CD4-positive, alpha-beta T cell treated with Interferon alpha-2 for 1 hour (primary cell): ENCODE measurements at regions not wholly inside any gene's neighbourhood (a gene's known extent, or its start where the extent isn't known, plus 50 kb on each side); places are given as distances from the start of the nearest gene placed in this dataset.
"Not testable (repeated sequence)": the region's sequence is repeated elsewhere in the genome, so short reads cannot be mapped to it uniquely, and the experiment has no call there.

Source experiments
- DNase-seq, 2 donors: peaks; one replicate each; pipeline ENCODE4 v3.0.0-alpha.2; 2020 to 2022

DNA sequence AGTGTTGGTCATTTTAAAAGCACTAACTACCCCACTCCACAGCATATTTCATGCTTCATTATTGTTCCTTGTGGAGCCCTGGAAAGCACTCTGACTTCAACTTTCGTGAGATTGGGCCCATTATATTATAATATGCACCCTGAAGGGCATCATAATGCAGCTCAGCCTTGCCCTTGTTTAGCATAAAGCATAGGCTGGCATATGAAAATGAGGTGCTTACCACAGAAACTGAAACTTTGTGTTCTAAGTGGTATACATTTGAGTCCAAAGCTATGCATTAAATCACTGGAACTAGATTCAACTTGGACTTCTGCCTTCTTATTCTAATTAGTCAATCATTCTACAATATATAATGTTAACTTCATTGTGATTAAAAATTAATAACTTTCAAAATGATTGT lies 1027.9 kb downstream of the STIM2 start:
- DNase-seq, result no peak

DNA sequence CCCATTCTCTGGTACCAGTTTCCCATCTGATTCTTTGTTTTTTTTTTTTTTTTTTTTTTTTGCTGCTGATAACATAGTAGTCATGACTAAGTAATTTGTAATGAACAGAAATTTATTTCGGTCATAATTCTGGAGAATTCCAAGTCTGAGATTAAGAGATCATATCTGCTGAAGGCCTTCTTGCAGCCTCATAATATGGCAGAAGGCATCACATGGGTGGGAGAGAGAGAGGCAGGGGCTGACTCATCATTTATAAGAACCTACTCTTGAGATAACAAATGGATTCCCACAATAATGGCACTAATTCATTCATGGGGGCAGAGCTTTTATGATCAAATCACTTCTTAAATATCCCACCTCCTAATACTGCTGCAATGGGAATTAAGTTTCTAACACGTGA lies 1034.3 kb downstream of the STIM2 start:
- DNase-seq, result no peak

DNA sequence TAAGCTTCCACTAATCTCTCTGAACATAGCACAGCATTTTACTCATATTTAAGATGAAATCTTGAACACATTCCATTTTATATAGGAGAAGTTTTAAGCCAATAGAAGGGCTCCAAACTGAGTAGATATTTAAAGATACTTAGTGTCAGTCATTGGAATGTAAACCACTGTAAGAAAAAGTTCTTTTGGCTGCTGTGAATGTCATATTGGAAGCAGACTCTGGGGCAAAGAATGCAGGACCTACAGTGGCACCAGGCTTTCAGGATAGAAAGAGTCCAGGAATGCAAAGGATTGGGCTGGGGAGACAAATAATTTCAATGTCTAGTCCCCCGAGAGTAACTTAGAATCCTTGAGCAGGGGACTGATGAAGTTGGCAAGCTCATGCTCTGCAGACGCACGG lies 1047.7 kb downstream of the STIM2 start:
- no peak for DNase-seq

DNA sequence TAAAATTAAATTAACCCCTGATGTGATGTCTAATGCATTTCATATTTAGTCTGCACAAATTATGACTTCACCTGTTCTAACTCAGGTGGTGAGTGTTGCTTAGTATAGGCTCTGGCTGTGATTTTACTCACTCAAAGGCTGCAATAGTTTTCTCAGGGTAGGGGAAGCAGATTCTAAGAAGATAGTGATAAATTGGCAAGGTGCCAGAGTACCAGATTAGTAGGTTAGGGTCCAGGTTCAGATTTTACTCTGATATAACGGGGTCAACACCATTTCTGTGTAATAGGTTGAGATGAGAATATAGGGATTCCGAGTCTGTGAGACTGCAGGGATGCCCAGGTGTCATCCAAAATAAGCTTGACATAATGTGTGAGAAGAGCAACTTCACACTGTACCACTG lies 1049.6 kb downstream of the STIM2 start:
- DNase-seq, result no peak

DNA sequence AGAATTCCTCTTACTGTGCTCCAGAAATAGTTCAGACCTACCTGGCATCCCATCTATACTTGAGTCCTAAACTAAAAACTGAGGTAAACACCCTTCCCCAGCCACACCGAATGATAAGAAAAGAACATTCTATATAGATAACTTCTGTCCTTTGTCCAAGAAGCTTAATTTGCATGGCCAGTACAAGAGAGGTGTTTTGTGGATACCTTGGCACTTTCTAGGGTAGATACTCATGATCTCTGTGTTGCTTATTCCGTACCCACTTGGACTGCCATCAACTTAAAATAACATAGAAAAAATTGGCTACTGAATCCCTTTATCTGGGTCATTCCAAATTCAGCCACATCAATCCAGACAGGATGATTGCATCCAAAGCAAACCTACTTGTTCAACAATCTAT lies 1050.4 kb downstream of the STIM2 start:
- no peak for DNase-seq

DNA sequence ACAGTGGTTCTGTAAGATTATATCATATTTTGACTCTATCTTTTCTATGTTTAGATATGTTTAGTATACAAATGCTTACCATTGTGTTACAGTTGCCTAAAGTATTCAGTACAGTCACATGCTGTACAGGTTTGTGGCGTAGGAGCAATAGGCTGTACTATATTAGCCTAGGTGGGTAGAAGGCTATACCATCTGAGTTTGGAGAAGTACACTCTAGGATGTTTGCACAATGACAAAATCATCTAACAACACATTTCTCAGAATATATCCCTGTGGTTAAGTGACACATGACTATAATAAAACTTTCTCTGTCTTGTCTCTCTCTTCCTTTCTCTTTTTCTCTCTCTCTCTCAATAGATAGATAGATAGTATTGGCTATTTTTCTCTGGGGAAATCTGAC lies 1053.1 kb downstream of the STIM2 start:
- DNase-seq, result no peak

DNA sequence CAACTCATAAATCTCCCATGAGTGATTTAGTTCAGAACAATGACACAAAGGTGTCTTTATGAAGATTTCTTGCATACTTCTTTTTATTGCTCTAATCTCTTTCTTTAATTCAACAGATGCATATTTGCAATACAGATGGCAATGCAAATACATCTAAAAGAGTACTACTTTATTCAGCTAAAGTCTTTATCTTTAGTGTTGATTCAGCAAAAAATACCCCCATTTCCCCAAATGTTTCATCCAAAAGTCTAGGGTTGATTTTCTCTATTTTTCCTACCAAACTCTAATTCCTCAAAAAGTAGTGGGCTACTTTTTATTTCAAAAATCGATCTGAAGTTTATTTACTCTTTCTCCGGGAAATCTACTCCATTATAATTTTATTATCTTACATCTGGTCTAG lies 1055.2 kb downstream of the STIM2 start:
- no peak for DNase-seq

DNA sequence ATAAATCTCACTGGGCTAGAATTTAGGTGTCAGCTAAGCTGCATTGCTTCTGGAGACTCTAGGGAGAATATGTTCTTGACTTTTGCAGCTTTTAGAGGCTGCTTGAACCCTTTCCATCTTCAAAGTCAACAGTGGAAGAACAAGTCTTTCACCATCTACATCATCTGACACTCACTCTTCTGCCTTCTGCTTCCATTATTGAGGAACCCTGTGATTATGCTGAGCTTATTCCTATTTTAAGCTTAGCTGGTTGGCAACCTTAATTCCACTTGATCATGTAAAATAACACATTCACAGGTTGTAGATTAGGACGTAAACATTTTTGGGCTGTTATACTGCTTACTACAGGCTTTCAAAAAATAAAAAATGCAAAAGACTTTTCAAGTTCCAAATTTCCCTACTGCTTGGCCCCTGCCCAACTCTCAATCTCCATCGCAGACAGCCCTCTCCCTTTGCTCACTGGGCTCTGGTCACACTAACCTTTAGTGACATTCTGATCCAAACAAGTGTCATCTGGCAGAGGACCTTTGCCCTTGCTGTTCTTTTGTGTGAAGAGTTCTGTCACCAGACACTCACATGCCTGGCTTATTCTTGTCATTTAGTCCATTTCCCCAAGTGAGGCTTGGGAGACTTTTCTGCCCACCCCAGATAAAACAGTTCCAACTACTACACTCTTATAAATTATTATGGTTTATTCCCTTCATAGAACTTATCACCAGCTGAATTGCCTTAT lies 1056.0 kb downstream of the STIM2 start:
- no peak for DNase-seq

DNA sequence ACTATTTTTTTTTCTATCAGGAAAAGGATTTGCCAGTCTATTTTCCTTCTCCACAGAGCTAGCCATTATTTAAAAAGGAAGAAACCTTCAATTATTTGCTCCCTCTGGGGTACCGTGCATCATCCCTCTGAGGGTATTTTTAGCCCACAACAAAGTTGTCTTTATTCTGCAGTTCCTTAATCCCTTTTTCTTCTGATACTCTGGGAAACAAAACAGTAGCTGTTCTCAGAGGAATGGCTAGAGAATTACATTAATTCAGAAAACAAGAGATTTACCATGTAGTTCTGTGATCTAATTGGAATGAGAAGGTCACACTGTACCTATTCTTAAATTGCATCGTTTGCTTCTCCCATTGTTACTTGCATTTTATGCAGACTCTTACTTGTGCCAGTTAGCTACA lies 1056.7 kb downstream of the STIM2 start:
- DNase-seq, result no peak

DNA sequence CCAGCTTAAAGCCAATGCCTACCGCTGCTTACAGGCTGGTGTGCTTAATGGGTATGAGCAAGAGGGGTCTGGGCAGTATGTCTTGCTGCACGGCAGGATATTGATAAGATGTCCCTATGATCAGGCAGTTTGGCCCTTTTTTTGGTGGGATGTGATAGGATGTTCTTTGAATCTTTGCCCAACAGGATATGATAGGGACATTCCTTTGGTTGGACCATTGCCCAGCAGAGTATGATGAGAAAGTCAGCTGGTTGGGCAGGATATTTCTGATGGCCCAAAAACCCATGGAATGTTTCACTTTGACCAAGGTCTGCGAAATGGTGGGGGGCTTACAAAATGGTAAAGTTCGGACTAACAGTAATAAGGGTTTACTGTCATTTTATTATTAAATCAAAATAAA lies 1060.6 kb downstream of the STIM2 start:
- no peak for DNase-seq

DNA sequence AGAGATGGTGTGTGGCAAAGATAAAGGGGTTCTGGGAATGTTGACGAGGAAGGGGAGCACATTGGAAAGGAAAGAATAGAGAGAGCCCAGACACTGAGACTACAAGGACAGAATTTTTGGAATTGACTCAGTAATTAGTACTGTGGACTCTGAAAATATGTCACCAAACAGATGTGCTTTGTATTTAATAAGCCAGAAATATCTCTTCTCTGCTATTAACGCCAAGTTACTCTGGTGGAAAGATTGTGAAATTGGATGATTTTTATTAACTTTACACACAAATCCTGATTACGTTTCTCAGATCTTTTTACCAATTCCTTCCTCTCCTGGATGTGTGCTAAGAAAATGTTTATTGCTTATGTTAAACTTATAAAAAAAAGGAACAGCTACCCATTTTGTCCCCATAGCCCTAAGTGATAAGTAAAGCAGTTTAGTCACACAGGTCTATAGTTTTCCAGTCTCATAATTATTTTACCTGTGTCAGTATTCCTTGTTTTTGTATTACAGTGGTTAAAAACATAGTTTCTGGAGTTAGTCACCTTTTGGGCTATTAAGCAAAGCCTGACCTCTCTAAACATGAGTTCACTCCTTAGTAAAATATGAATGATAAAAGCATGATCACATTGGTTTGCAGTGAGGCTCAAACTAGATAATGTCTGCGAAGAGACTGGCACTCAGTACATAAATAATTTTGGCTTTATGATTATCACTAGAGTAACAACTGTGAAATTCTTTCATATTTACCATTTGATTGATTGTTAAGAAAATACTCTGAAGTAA lies 1068.3 kb downstream of the STIM2 start:
- no peak for DNase-seq

DNA sequence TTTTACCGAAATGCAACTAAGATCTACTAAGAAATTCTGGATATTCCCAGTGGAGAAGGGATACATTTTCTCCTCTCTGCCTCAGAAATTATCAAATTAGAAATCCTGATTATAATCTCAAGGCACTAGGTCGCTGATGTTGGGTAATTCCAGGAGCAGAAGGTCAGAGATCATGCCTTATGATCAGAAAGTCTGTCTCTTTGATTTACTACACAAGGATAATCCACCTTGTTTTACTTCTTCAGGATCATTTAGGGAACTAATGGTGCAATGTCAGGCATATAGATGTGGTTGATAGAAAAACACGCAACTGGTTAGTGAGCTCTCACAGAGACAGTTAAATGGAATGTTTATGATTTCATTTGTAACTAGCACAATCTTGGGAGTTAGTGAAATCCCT lies 1069.7 kb downstream of the STIM2 start:
- no peak for DNase-seq

DNA sequence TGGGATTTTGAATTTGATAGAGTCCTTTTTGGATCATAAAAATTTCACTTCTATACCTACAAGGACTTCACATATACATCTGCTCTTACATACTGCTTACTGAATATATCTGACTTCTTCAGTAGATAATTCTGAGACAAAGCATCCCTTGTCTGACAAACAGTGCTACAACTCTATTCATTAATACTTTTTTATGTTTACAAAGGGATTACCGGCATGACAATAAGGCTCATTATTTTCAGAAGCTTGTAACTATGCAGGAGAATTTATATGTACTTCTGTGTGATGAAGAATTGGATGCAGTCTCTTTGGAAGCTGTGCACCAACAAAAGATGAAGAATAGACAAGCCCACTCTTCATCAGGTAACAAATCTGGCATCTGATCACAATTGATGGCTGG lies 1070.3 kb downstream of the STIM2 start:
- DNase-seq, result no peak

DNA sequence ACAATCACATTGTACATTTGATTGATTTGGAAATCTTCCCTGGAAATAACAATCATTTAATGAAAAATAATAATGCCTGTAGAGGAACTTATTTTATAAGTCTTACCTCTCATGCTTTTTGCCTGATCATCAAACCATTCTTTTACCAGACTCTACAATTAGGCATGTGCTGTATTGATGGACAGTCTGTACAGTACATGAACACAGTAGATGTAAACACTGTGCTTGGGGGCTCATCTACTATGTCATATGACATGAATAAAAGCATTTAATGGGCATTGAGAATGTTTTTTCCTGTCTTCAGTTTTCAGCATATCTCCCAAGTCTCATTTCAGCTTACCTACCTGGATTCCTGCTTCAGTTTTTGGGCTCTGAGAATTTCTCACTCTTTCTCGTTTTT lies 1070.9 kb downstream of the STIM2 start:
- DNase-seq, result no peak

DNA sequence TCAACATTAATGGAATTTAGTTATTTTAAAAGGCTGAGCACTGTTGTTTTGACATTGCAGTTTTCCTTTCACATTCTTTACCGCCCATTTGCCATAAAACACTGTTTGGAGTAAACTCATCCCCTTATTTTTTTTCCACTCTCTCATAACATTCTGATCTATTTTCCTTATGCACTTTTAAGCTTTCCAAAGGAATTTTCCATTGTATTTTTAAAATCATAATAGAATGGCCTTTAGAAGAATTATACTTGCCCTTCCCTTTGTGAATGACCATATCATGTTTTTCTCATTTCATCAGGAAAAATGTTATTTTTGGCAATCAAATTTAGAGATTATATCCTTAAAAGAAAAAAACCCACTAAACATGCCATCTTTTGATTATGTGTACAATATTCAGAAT lies 1074.2 kb downstream of the STIM2 start:
- DNase-seq, result no peak

DNA sequence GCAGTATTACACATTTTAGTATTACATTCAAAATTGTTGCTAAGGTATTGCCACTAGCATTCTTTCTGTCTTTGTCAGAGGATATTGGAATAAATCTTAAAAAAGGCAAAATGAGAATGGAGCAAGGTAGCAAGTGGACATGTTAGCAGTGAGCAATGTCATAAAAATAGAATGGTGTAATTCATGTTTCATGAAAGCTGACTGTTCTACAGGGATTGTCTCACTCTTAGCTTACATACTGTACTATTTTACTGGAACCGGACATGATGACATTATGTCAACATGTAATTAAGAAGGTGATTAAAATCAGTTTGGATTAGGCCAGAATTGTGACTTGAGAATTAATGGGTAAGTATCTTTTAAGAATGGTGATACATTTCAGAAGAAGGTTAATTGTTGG lies 1086.2 kb downstream of the STIM2 start:
- no peak for DNase-seq

DNA sequence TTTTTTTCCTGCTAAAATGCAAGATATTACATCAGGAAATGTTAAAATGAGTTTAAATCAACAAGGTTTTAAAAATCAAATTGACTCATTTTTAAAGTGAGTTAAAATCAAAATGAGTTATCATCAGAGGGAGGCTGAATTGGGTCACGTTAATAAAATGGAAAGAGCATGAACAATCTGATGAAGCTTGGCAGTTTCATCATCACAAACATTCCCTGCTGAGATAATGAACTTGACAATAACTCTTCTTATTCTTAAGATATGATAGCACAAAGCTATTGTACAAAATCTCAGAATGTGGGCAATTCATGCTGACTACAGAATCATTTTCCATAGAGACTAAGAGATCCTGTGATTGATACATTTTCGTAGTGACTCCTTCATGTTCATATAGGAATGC lies 1086.7 kb downstream of the STIM2 start:
- DNase-seq, result no peak

DNA sequence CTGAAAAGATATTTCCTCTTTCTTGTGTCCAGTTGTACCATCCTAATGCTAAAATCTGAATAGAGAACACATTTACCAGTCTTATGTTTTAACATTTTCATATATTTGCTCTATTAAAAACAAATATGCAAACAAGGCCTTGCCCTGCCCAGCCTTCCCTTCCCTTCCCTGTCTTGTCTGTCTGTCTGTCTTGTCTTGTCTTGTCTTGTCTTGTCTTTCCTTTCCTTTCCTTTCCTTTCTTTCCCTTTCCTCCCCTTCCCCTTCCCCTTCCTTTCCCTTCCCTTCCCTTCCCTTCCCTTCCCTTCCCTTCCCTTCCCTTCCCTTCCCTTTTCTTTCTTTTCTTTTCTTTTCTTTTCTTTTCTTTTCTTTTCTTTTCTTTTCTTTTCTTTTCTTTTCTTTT lies 1103.5 kb downstream of the STIM2 start:
- no peak for DNase-seq

DNA sequence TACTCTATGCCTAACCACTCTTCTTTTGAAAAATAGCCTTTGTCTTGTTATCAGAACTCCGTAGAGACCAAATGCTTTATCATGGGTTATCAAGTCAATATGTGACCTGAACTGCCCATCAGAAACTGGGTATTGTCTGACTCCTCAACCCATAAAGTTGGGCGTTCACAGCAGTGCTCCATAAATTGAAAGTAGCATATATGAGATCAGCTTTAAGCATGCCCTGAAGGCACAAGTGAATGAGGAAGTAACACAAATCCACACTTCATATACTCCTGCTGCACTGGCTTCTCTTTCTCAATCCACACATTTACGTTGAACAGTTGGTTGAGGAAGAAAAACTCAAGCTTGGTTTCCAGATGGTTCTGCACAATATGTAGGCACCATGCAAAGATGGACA lies 1106.0 kb downstream of the STIM2 start:
- DNase-seq, result no peak

DNA sequence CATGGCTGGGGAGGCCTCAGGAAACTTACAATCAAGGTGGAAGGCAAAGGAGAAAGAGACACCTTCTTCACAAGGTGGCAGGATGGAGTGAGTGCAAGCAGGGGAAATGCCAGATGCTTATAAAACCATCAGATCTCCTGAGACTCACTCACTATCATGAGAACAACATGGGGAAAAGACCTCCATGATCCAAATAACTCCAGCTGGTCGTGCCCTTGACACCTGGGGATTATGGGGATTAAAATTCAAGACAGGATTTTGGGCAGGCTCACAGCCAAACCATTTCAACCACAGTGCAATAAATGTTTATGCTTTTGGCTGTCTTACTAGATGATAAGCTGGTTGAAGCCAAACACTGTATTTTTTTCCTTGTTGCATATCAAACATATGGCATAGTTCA lies 1112.4 kb downstream of the STIM2 start:
- no peak for DNase-seq

DNA sequence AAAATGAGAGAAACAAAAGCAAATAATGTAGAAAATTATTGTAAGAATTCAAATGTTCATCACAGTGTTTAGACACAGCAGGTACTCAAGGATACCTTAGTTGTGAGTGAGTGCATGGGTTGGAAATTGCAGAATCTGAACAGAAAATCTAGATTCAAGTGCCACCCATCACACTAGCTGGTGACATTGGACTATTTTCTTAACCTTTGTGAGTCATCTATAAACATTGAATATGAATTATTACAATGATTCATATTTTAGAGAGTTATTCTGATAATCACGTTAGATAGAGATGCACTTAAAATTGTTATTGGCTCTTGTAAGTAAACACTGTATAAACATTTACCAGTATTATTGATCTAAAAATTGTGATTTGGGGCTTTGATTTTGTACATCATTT lies 1113.1 kb downstream of the STIM2 start:
- DNase-seq, result no peak

DNA sequence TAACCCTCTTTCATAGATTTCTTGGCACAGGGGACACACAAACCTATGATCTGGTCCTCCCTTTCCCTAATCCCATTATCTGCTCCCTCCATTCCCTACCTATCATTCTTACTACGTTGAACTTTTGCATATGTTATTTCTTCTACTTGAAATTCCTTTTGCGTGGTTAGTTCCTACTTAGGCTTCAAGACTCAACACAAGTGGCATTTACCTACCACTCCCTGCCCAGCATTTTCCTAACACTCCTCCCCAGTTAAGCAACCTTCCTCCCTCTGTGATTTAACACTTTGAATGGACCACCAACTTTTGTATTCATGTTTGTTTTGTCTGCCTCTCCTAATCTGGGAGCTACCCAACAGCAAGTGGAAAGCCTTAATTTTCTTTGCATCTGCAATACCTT lies 1113.7 kb downstream of the STIM2 start:
- DNase-seq, result no peak

DNA sequence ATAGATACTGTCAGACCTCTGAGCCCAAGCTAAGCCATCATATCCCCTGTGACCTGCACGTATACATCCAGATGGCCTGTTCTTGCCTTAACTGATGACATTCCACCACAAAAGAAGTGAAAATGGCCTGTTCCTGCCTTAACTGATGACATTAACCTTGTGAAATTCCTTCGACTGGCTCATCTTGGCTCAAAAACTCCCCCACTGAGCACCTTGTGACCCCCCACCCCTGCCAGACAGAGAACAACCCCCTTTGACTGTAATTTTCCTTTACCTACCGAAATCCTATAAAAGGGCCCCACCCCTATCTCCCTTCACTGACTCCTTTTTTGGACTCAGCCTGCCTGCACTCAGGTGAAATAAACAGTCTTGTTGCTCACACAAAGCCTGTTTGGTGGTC lies 1114.2 kb downstream of the STIM2 start:
- DNase-seq, result not testable (repeated sequence)

DNA sequence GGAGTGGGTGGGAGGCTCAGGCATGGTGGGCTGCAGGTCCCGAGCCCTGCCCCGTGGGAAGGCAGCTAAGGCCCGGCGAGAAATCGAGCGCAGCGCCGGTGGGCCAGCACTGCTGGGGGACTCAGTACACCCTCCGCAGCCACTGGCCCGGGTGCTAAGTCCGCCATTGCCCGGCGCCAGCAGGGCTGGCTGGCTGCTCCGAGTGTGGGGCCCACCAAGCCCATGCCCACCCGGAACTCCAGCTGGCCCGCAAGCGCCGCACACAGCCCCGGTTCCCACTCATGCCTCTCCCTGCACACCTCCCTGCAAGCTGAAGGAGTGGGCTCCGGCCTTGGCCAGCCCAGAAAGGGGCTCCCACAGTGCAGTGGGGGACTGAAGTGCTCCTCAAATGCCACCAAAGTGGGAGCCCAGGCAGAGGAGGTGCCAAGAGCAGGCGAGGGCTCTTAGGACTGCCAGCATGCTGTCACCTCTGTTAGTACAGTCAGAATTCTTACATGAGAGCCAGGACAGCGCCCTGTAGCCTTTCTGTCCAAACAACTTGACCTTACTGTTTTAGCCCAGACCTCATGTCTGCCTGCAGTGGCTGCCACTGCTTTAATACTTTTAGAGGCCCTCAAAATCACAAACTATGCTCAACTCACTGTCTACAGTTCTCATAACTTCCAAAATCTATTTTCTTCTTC lies 1117.9 kb downstream of the STIM2 start:
- DNase-seq, result not testable (repeated sequence)
